ENCODE measurements at regions not wholly inside any gene's neighbourhood (a gene's known extent, or its start where the extent isn't known, plus 50 kb on each side); places are given as distances from the start of the nearest gene placed in this dataset.

- TF ChIP-seq CTCF (conservative IDR thresholded peaks at IDR 0.05; ENCODE audit: low read depth, low read length) (no peak), POLR2A (IDR thresholded peaks at IDR 0.05; ENCODE audit: low read depth, low read length) (no peak), RCOR1 (IDR thresholded peaks at IDR 0.05; ENCODE audit: insufficient replicate concordance, low read length) (no peak), MXI1 (IDR thresholded peaks at IDR 0.05; ENCODE audit: borderline replicate concordance, low read depth, low read length) (no peak), RAD21 (IDR thresholded peaks at IDR 0.05; ENCODE audit: low read length) (no peak), ELK1 (IDR thresholded peaks at IDR 0.05; ENCODE audit: borderline replicate concordance, low read depth, low read length) (no peak), MAFK (IDR thresholded peaks at IDR 0.05; ENCODE audit: low read depth, low read length) (no peak), SMC3 (IDR thresholded peaks at IDR 0.05; ENCODE audit: low read depth, low read length) (no peak), USF2 (IDR thresholded peaks at IDR 0.05; ENCODE audit: low read depth, low read length) (no peak), RFX5 (IDR thresholded peaks at IDR 0.05; ENCODE audit: low read depth, low read length) (no peak), FOS (IDR thresholded peaks at IDR 0.05; ENCODE audit: low read depth, low read length) (no peak), NFE2L2 (IDR thresholded peaks at IDR 0.05; ENCODE audit: low read depth, low read length) (no peak)
Observed at GRCh38 chr14:55769877-55770276, 189.9 kb downstream of the KTN1 start.
